Epithelial cell of proximal tubule (primary cell): ENCODE measurements at regions not wholly inside any gene's neighbourhood (a gene's known extent, or its start where the extent isn't known, plus 50 kb on each side); places are given as distances from the start of the nearest gene placed in this dataset.

Source experiments
- DNase-seq: peaks from one replicate; pipeline ENCODE4 v3.0.0-alpha.2; 2011; ENCODE audit warnings: low read depth
- H3K4me3 ChIP-seq: 2 replicates; pipeline ENCODE4 v1.5.1; 2011; ENCODE audit warnings: low read depth, mild to moderate bottlenecking, low read length
- CTCF ChIP-seq: conservative IDR thresholded peaks from 2 replicates; pipeline ENCODE4 v1.5.1; 2012; ENCODE audit warnings: low read depth, mild to moderate bottlenecking, low read length

- no peak for TF ChIP-seq CTCF
- DNase-seq: no peak
- no peak overlapping the region for H3K4me3 ChIP-seq
These were observed 193.9 kb downstream of the KCTD12 start for GRCh38 chr13:76692346-76692745.

DNA sequence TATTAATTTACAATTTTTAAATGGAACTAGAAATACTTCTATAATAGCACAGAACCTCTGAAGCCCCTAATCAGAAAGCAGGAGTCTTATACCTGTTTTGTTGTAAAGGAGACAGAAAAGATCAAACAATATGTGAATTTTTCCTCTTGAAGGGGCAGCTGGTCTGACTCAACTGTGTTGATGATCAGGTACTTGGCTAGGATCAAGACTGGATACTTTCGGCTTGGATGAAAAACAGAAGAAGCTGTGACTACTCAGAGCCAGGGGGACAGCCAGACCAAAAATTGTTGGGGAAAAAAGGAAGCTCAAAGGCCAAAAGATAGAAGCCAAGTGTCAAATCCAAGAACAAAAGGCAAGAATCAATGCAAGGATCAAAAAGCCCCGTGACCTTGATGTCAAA is 195.6 kb downstream of the KCTD12 start:
- H3K4me3 ChIP-seq: no peak overlapping the region
- no peak for DNase-seq
- TF ChIP-seq CTCF: no peak

- H3K4me3 ChIP-seq: no peak overlapping the region
- no peak for TF ChIP-seq CTCF
- DNase-seq: no peak
These were observed 198.7 kb downstream of the KCTD12 start for GRCh38 chr13:76687467-76687866.

- H3K4me3 ChIP-seq: no peak overlapping the region
- no peak for TF ChIP-seq CTCF
- DNase-seq: no peak
These were observed 200.3 kb downstream of the KCTD12 start for GRCh38 chr13:76685938-76686337.

- no peak overlapping the region for H3K4me3 ChIP-seq
- TF ChIP-seq CTCF: no peak
- no peak for DNase-seq
These were observed 201.9 kb downstream of the KCTD12 start for GRCh38 chr13:76684336-76684735.

- DNase-seq: no peak
- no peak for TF ChIP-seq CTCF
These were observed 202.4 kb downstream of the KCTD12 start for GRCh38 chr13:76683854-76684253.

GRCh38 chr13:76683168-76683567 is 203.0 kb downstream of the KCTD12 start:
- H3K4me3 ChIP-seq: no peak overlapping the region
- DNase-seq: no peak
- no peak for TF ChIP-seq CTCF

More at GRCh38 chr13:76683854-76684253, 202.4 kb downstream of the KCTD12 start:
- no peak overlapping the region for H3K4me3 ChIP-seq
